ENCODE measurements at regions not wholly inside any gene's neighbourhood (a gene's known extent, or its start where the extent isn't known, plus 50 kb on each side); places are given as distances from the start of the nearest gene placed in this dataset.

DNA sequence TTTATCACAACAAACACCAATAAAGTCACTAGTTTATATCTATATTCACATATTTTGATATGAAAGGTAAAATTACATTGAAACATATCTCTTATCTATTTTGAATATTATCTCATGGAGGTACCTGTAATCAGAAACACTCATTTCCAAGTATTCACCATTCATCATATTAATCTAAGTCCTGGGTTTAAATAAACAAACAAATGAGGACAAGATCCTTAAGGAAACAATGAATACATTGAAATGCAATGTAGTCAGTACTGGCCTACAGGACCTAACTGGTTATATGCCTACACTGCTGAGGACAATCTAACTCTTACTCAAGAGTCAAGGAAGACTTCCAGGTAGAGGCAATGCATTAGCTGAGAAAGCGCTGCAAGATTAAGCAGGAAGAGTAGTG is 1411.9 kb upstream of the RAG2 start:
- 85 to 98% (median 88%) methylated on average over 1 of the region's 1 CpG for WGBS, 5 donors
- no peak for DNase-seq
- H3K9me3 ChIP-seq: no peaks in the 10 kb centered on the region
- TF ChIP-seq POLR2AphosphoS5 (IDR thresholded peaks at IDR 0.05) (no peak), POLR2A (IDR thresholded peaks at IDR 0.05) (no peak)
- TF ChIP-seq, protein P1, sequence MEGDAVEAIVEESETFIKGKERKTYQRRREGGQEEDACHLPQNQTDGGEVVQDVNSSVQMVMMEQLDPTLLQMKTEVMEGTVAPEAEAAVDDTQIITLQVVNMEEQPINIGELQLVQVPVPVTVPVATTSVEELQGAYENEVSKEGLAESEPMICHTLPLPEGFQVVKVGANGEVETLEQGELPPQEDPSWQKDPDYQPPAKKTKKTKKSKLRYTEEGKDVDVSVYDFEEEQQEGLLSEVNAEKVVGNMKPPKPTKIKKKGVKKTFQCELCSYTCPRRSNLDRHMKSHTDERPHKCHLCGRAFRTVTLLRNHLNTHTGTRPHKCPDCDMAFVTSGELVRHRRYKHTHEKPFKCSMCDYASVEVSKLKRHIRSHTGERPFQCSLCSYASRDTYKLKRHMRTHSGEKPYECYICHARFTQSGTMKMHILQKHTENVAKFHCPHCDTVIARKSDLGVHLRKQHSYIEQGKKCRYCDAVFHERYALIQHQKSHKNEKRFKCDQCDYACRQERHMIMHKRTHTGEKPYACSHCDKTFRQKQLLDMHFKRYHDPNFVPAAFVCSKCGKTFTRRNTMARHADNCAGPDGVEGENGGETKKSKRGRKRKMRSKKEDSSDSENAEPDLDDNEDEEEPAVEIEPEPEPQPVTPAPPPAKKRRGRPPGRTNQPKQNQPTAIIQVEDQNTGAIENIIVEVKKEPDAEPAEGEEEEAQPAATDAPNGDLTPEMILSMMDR (IDR thresholded peaks at IDR 0.05 in 8 of 11, conservative IDR thresholded peaks at IDR 0.05 in 3 of 11): no peak
- no peaks in the 10 kb centered on the region for H3K36me3 ChIP-seq
- no peaks in the 10 kb centered on the region for H3K4me1 ChIP-seq
- H3K27ac ChIP-seq: no peak overlapping the region
- intact Hi-C loops (cut with DNase I; ENCODE audit: low total_unique reads): no loop called here
- no peaks in the 10 kb centered on the region for H3K27me3 ChIP-seq (replicated peaks in 1 of 7)
- no peak overlapping the region for H3K4me3 ChIP-seq

DNA sequence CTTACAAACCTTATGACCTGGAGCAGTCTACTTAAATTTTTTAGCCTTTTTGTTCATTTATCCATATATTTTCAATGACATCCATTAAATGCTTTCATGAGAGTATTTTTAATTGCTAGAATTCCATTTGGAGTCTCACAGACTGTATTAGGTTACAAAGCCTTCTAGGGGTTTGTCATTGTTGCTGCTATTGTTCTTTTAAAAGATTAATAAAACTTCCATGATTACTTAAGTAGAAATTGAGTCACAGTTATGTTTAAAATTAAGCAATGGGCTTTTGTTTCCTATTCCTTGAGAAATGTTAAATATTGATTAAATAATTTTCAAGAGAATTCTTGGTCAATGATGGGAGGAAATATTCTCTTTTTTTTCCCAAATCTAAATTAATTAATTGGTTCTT is 1408.4 kb upstream of the RAG2 start:
- Histone ChIP-seq H3K27me3 (replicated peaks in 1 of 7) (no peaks in the 10 kb centered on the region), H3K4me1 (no peaks in the 10 kb centered on the region), H3K36me3 (no peaks in the 10 kb centered on the region), H3K9me3 (peaks cover 0 to 9% (median 0%) of the 10 kb centered on the region in 8 donors), H3K27ac (no peak overlapping the region), H3K4me3 (no peak overlapping the region)
- TF ChIP-seq, protein P1 (IDR thresholded peaks at IDR 0.05 in 8 of 11, conservative IDR thresholded peaks at IDR 0.05 in 3 of 11): no peak
- TF ChIP-seq POLR2AphosphoS5 (IDR thresholded peaks at IDR 0.05) (no peak), POLR2A (IDR thresholded peaks at IDR 0.05) (no peak)
- no peak for DNase-seq
- intact Hi-C loops (cut with DNase I; ENCODE audit: low total_unique reads): no loop called here

GRCh38 chr11:38005597-38005996 is 1407.6 kb upstream of the RAG2 start:
- Histone ChIP-seq H3K9me3 (peaks cover 0 to 9% (median 0%) of the 10 kb centered on the region in 8 donors), H3K27ac (no peak overlapping the region), H3K36me3 (no peaks in the 10 kb centered on the region), H3K27me3 (replicated peaks in 1 of 7) (no peaks in the 10 kb centered on the region), H3K4me3 (no peak overlapping the region), H3K4me1 (no peaks in the 10 kb centered on the region)
- intact Hi-C loops (cut with DNase I; ENCODE audit: low total_unique reads): no loop called here
- 73 to 88% (median 81%) methylated on average over 2 of the region's 2 CpGs for WGBS, 5 donors
- DNase-seq: no peak
- TF ChIP-seq, protein P1 (IDR thresholded peaks at IDR 0.05 in 8 of 11, conservative IDR thresholded peaks at IDR 0.05 in 3 of 11): no peak
- TF ChIP-seq POLR2A (IDR thresholded peaks at IDR 0.05) (no peak), POLR2AphosphoS5 (IDR thresholded peaks at IDR 0.05) (no peak)

GRCh38 chr11:37999171-37999570 is 1401.1 kb upstream of the RAG2 start:
- no peaks in the 10 kb centered on the region for H3K27me3 ChIP-seq (replicated peaks in 1 of 7)
- H3K4me1 ChIP-seq: no peaks in the 10 kb centered on the region
- TF ChIP-seq POLR2A (IDR thresholded peaks at IDR 0.05) (no peak), POLR2AphosphoS5 (IDR thresholded peaks at IDR 0.05) (no peak)
- TF ChIP-seq, protein P1 (IDR thresholded peaks at IDR 0.05 in 8 of 11, conservative IDR thresholded peaks at IDR 0.05 in 3 of 11): no peak
- H3K9me3 ChIP-seq: peaks cover 0 to 10% (median 2%) of the 10 kb centered on the region in 8 donors
- 63 to 88% (median 86%) methylated on average over 3 of the region's 3 CpGs for WGBS, 5 donors
- DNase-seq: no peak
- no peak overlapping the region for H3K27ac ChIP-seq
- no peak overlapping the region for H3K4me3 ChIP-seq
- no peaks in the 10 kb centered on the region for H3K36me3 ChIP-seq
- intact Hi-C loops (cut with DNase I; ENCODE audit: low total_unique reads): no loop called here

Measured in spleen (tissue), 11 donors.